ENCODE measurements at regions not wholly inside any gene's neighbourhood (a gene's known extent, or its start where the extent isn't known, plus 50 kb on each side); places are given as distances from the start of the nearest gene placed in this dataset.
"Not testable (repeated sequence)": the region's sequence is repeated elsewhere in the genome, so short reads cannot be mapped to it uniquely, and the experiment has no call there.

- no peaks in the 10 kb centered on the region for H3K4me1 ChIP-seq (ENCODE audit: insufficient read depth, low read length, poor library complexity, severe bottlenecking)
- H3K79me2 ChIP-seq (ENCODE audit: insufficient read depth, low read depth, low read length), result no peaks in the 10 kb centered on the region
- H3K9me2 ChIP-seq (ENCODE audit: insufficient read depth, low read length), result no peaks in the 10 kb centered on the region
- no peaks in the 10 kb centered on the region for H3K9me3 ChIP-seq (ENCODE audit: low read length)
- no peak for DNase-seq (ENCODE audit: low spot score)
- no peaks in the 10 kb centered on the region for H4K20me1 ChIP-seq (ENCODE audit: insufficient read depth, low read length)
- no peak overlapping the region for H2AFZ ChIP-seq (ENCODE audit: low read length)
- H3K36me3 ChIP-seq (ENCODE audit: insufficient read depth, low read length), result no peaks in the 10 kb centered on the region
- CTCF ChIA-PET (ENCODE audit: unreplicated experiment), result no interaction called here
- BruUV-seq (replicated peaks), result no TSS peak
- no peak overlapping the region for H3K27ac ChIP-seq (ENCODE audit: low read depth, low read length, poor library complexity, severe bottlenecking)
- TF ChIP-seq, protein P1, sequence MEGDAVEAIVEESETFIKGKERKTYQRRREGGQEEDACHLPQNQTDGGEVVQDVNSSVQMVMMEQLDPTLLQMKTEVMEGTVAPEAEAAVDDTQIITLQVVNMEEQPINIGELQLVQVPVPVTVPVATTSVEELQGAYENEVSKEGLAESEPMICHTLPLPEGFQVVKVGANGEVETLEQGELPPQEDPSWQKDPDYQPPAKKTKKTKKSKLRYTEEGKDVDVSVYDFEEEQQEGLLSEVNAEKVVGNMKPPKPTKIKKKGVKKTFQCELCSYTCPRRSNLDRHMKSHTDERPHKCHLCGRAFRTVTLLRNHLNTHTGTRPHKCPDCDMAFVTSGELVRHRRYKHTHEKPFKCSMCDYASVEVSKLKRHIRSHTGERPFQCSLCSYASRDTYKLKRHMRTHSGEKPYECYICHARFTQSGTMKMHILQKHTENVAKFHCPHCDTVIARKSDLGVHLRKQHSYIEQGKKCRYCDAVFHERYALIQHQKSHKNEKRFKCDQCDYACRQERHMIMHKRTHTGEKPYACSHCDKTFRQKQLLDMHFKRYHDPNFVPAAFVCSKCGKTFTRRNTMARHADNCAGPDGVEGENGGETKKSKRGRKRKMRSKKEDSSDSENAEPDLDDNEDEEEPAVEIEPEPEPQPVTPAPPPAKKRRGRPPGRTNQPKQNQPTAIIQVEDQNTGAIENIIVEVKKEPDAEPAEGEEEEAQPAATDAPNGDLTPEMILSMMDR (conservative IDR thresholded peaks at IDR 0.05; ENCODE audit: low read length), result no peak
- no peak for TF ChIP-seq EZH2phosphoT487 (IDR thresholded peaks at IDR 0.05; ENCODE audit: borderline replicate concordance, low read depth, low read length)
- no peak overlapping the region for H3K4me2 ChIP-seq (ENCODE audit: low read length)
- no peak overlapping the region for H3K4me3 ChIP-seq (ENCODE audit: low read depth, low read length, poor library complexity, severe bottlenecking)
- intact Hi-C loops (cut with micrococcal nuclease; ENCODE audit: unreplicated experiment), result no loop called here
- POLR2A ChIA-PET, result no interaction called here
These were observed 63.9 kb upstream of the AK4 start for GRCh38 chr1:65084066-65084465.

GRCh38 chr1:65087519-65087918, 60.5 kb upstream of the AK4 start:
- intact Hi-C loops (cut with micrococcal nuclease; ENCODE audit: unreplicated experiment); BruUV-seq (replicated peaks); DNase-seq (ENCODE audit: low spot score); H3K27ac ChIP-seq (ENCODE audit: low read depth, low read length, poor library complexity, severe bottlenecking); H3K79me2 ChIP-seq (ENCODE audit: insufficient read depth, low read depth, low read length); H3K4me2 ChIP-seq (ENCODE audit: low read length); POLR2A ChIA-PET; H3K36me3 ChIP-seq (ENCODE audit: insufficient read depth, low read length); H3K4me3 ChIP-seq (ENCODE audit: low read depth, low read length, poor library complexity, severe bottlenecking); H3K9me2 ChIP-seq (ENCODE audit: insufficient read depth, low read length); H2AFZ ChIP-seq (ENCODE audit: low read length); H4K20me1 ChIP-seq (ENCODE audit: insufficient read depth, low read length); H3K4me1 ChIP-seq (ENCODE audit: insufficient read depth, low read length, poor library complexity, severe bottlenecking); H3K9me3 ChIP-seq (ENCODE audit: low read length); CTCF ChIA-PET (ENCODE audit: unreplicated experiment): not testable (repeated sequence)

GRCh38 chr1:65090406-65090805, 57.6 kb upstream of the AK4 start:
- Histone ChIP-seq H4K20me1 (ENCODE audit: insufficient read depth, low read length) (no peaks in the 10 kb centered on the region), H3K36me3 (ENCODE audit: insufficient read depth, low read length) (no peaks in the 10 kb centered on the region), H2AFZ (ENCODE audit: low read length) (no peak overlapping the region), H3K27ac (ENCODE audit: low read depth, low read length, poor library complexity, severe bottlenecking) (no peak overlapping the region), H3K9me3 (ENCODE audit: low read length) (no peaks in the 10 kb centered on the region), H3K9me2 (ENCODE audit: insufficient read depth, low read length) (no peaks in the 10 kb centered on the region), H3K4me3 (ENCODE audit: low read depth, low read length, poor library complexity, severe bottlenecking) (no peak overlapping the region), H3K4me1 (ENCODE audit: insufficient read depth, low read length, poor library complexity, severe bottlenecking) (no peaks in the 10 kb centered on the region), H3K4me2 (ENCODE audit: low read length) (no peak overlapping the region), H3K79me2 (ENCODE audit: insufficient read depth, low read depth, low read length) (no peaks in the 10 kb centered on the region)
- no TSS peak for BruUV-seq (replicated peaks)
- TF ChIP-seq EZH2phosphoT487 (IDR thresholded peaks at IDR 0.05; ENCODE audit: borderline replicate concordance, low read depth, low read length), result no peak
- TF ChIP-seq, protein P1 (conservative IDR thresholded peaks at IDR 0.05; ENCODE audit: low read length), result no peak
- POLR2A ChIA-PET, result no interaction called here
- intact Hi-C loops (cut with micrococcal nuclease; ENCODE audit: unreplicated experiment), result no loop called here
- DNase-seq (ENCODE audit: low spot score), result no peak
- CTCF ChIA-PET (ENCODE audit: unreplicated experiment), result no interaction called here
